ENCODE measurements at regions not wholly inside any gene's neighbourhood (a gene's known extent, or its start where the extent isn't known, plus 50 kb on each side); places are given as distances from the start of the nearest gene placed in this dataset.

GRCh38 chr4:180665481-180665880 lies 1577.7 kb upstream of the TENM3 start:
- WGBS, 2 experiments (ENCODE audit: extremely low coverage in 2 of 2, insufficient read length in 1 of 2), result no CpG with 5 or more reads among the region's 2 CpGs
- Histone ChIP-seq H3K23ac (ENCODE audit: low read depth, low read length) (no peak overlapping the region), H4K5ac (ENCODE audit: low read depth, low read length) (no peak overlapping the region), H3K27me3 (ENCODE audit: control insufficient read depth, insufficient read depth, low read length) (no peaks in the 10 kb centered on the region), H2BK5ac (ENCODE audit: low read depth, low read length, poor library complexity, severe bottlenecking) (no peak overlapping the region), H3K9me1 (ENCODE audit: insufficient read depth, low read length) (no peaks in the 10 kb centered on the region), H3K4me1 (ENCODE audit: control insufficient read depth, insufficient read depth, low read length) (no peaks in the 10 kb centered on the region), H4K20me1 (ENCODE audit: insufficient read depth, low read length) (no peaks in the 10 kb centered on the region), H2BK15ac (ENCODE audit: low read depth, low read length) (no peak overlapping the region), H3K18ac (ENCODE audit: low read depth, low read length) (no peak overlapping the region), H4K91ac (ENCODE audit: insufficient read depth, low read depth, low read length) (no peak overlapping the region), H3K79me1 (ENCODE audit: low read depth in 1 of 2, low read length in 2 of 2) (no peaks in the 10 kb centered on the region), H2BK20ac (ENCODE audit: low read depth, low read length) (no peak overlapping the region), H2AFZ (replicated peaks; ENCODE audit: low read length, poor library complexity) (no peak overlapping the region), H3K4ac (ENCODE audit: low read depth, low read length) (no peak overlapping the region), H3K9ac (ENCODE audit: low read depth, low read length) (no peak overlapping the region), H2AK5ac (ENCODE audit: low read depth, low read length) (no peak overlapping the region), H3K36me3 (ENCODE audit: control insufficient read depth, insufficient read depth, low read length) (no peaks in the 10 kb centered on the region), H3K4me2 (ENCODE audit: low read depth, low read length) (no peak overlapping the region), H2BK120ac (ENCODE audit: low read depth, low read length) (no peak overlapping the region), H4K8ac (ENCODE audit: low read depth in 2 of 2, low read length in 2 of 2) (no peak overlapping the region), H3K56ac (ENCODE audit: extremely low read depth, insufficient read depth, low read length) (no peak overlapping the region), H3K14ac (replicated peaks; ENCODE audit: low read depth, low read length) (no peak overlapping the region), H3K4me3 (ENCODE audit: insufficient read depth, low read depth, low read length) (no peak overlapping the region), H3K27ac (ENCODE audit: insufficient read depth, low read length) (no peak overlapping the region), H2AK9ac (replicated peaks; ENCODE audit: low read depth, low read length, poor library complexity) (no peak overlapping the region), H3K9me3 (ENCODE audit: control insufficient read depth, insufficient read depth, low read length) (no peaks in the 10 kb centered on the region)
- ATAC-seq (ENCODE audit: low read depth) (no peak), DNase-seq (no peak)
- dilution Hi-C loops (cut with HindIII; ENCODE audit: low sequenced_read_pairs, unreplicated experiment), result loop anchor here (25.0 kb wide), 1 partner anchor 297 kb away; no protein-coding TSS in a partner anchor
- CTCF ChIA-PET, result interaction anchor here (0.6 to 2.8 kb wide), 11 partner anchors 7 to 863 kb away, joined by 3 to 16 read pairs (median 4); no protein-coding TSS in a partner anchor
- in situ Hi-C loops (cut with MboI; ENCODE audit: low sequenced_read_pairs), result no loop called here
- BruUV-seq (replicated peaks), result no TSS peak
- POLR2A ChIA-PET (ENCODE audit: unreplicated experiment), result no interaction called here
- TF ChIP-seq, protein P1, sequence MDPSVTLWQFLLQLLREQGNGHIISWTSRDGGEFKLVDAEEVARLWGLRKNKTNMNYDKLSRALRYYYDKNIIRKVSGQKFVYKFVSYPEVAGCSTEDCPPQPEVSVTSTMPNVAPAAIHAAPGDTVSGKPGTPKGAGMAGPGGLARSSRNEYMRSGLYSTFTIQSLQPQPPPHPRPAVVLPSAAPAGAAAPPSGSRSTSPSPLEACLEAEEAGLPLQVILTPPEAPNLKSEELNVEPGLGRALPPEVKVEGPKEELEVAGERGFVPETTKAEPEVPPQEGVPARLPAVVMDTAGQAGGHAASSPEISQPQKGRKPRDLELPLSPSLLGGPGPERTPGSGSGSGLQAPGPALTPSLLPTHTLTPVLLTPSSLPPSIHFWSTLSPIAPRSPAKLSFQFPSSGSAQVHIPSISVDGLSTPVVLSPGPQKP (IDR thresholded peaks at IDR 0.05; ENCODE audit: borderline replicate concordance, low read depth, low read length), result no peak
- no peak for TF ChIP-seq NFE2L2 (IDR thresholded peaks at IDR 0.05; ENCODE audit: low read depth, low read length)
- no peak for TF ChIP-seq MXI1 (IDR thresholded peaks at IDR 0.05; ENCODE audit: borderline replicate concordance, low read depth, low read length)
- no peak for TF ChIP-seq MAZ (IDR thresholded peaks at IDR 0.05; ENCODE audit: borderline replicate concordance, low read depth, low read length)
- TF ChIP-seq, protein P2, sequence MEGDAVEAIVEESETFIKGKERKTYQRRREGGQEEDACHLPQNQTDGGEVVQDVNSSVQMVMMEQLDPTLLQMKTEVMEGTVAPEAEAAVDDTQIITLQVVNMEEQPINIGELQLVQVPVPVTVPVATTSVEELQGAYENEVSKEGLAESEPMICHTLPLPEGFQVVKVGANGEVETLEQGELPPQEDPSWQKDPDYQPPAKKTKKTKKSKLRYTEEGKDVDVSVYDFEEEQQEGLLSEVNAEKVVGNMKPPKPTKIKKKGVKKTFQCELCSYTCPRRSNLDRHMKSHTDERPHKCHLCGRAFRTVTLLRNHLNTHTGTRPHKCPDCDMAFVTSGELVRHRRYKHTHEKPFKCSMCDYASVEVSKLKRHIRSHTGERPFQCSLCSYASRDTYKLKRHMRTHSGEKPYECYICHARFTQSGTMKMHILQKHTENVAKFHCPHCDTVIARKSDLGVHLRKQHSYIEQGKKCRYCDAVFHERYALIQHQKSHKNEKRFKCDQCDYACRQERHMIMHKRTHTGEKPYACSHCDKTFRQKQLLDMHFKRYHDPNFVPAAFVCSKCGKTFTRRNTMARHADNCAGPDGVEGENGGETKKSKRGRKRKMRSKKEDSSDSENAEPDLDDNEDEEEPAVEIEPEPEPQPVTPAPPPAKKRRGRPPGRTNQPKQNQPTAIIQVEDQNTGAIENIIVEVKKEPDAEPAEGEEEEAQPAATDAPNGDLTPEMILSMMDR (conservative IDR thresholded peaks at IDR 0.05; ENCODE audit: low read depth, low read length), result no peak
- TF ChIP-seq CHD1 (IDR thresholded peaks at IDR 0.05; ENCODE audit: low read depth, low read length), result no peak
- no peak for TF ChIP-seq FOS (IDR thresholded peaks at IDR 0.05; ENCODE audit: low read depth, low read length)
- no peak for TF ChIP-seq MAFK (IDR thresholded peaks at IDR 0.05; ENCODE audit: low read depth, low read length)
- TF ChIP-seq USF2 (IDR thresholded peaks at IDR 0.05; ENCODE audit: low read depth, low read length), result no peak
- TF ChIP-seq RFX5 (IDR thresholded peaks at IDR 0.05; ENCODE audit: low read depth, low read length), result no peak
- TF ChIP-seq BHLHE40 (IDR thresholded peaks at IDR 0.05; ENCODE audit: low read depth, low read length), result no peak
- TF ChIP-seq POLR2A (IDR thresholded peaks at IDR 0.05; ENCODE audit: low read depth, low read length), result no peak
- no peak for TF ChIP-seq SMC3 (IDR thresholded peaks at IDR 0.05; ENCODE audit: low read depth, low read length)
- no peak for TF ChIP-seq RCOR1 (IDR thresholded peaks at IDR 0.05; ENCODE audit: insufficient replicate concordance, low read length)
- no peak for TF ChIP-seq CEBPB (IDR thresholded peaks at IDR 0.05; ENCODE audit: low read depth, low read length)
- intact Hi-C loops (cut with micrococcal nuclease), result loop anchor here (1.0 to 5.0 kb wide), 4 partner anchors 163 to 863 kb away; no protein-coding TSS in a partner anchor

All from IMR-90 (cell line).